IMR-90 (cell line): ENCODE measurements at regions not wholly inside any gene's neighbourhood (a gene's known extent, or its start where the extent isn't known, plus 50 kb on each side); places are given as distances from the start of the nearest gene placed in this dataset.

Experiments
- ATAC-seq: fragments of 200-7000 bp; cut with Tn5 transposase; 2 replicates; pipeline ENCODE4 v1.9.1; 2020; ENCODE audit warnings: low read depth, mild to moderate bottlenecking, moderate library complexity
- BruUV-seq: library from RNA; stranded (reverse); fragments of 400-500 nt; replicated peaks from 2 replicates; lab custom pipeline; 2021; lab: Mats Ljungman, UMichigan
- CTCF ChIA-PET: fragments of 300-600 bp; formaldehyde crosslinking; extraction: SDS; loops from one replicate; lab custom pipeline; 2021; ENCODE audit warnings: antibody characterized with exemption; lab: Yijun Ruan, JAX
- POLR2A ChIA-PET: fragments of 300-600 bp; sonication (Branson Sonifier 250); formaldehyde crosslinking; loops from one replicate; lab custom pipeline; 2022; ENCODE audit warnings: antibody characterized with exemption; ENCODE audit not compliant: unreplicated experiment; lab: Charles Lee
- DNase-seq: peaks from one replicate; pipeline ENCODE4 v3.0.0; 2013
- H2AFZ ChIP-seq: replicated peaks from 2 replicates; pipeline ENCODE3; 2013; ENCODE audit warnings: low read length, mild to moderate bottlenecking; ENCODE audit not compliant: poor library complexity
- H2AK5ac ChIP-seq: 2 replicates; pipeline ENCODE4 v1.6.1; 2013; ENCODE audit warnings: low read depth, low read length, inconsistent platforms
- H2AK9ac ChIP-seq: replicated peaks from 2 replicates; pipeline ENCODE3; 2013; ENCODE audit warnings: mild to moderate bottlenecking, low read depth, low read length, moderate library complexity; ENCODE audit not compliant: poor library complexity
- H2BK120ac ChIP-seq: 2 replicates; pipeline ENCODE4 v1.6.1; 2013; ENCODE audit warnings: low read depth, low read length, inconsistent platforms
- H2BK15ac ChIP-seq: 3 replicates; pipeline ENCODE4 v1.6.1; 2013; ENCODE audit warnings: low read depth, low read length, inconsistent platforms
- H2BK20ac ChIP-seq: 2 replicates; pipeline ENCODE4 v1.6.1; 2013; ENCODE audit warnings: low read depth, mild to moderate bottlenecking, inconsistent platforms, low read length, moderate library complexity
- H2BK5ac ChIP-seq: 2 replicates; pipeline ENCODE4 v1.6.1; 2013; ENCODE audit warnings: mild to moderate bottlenecking, low read depth, low read length, inconsistent platforms; ENCODE audit not compliant: poor library complexity, severe bottlenecking
- H3K14ac ChIP-seq: replicated peaks from 2 replicates; pipeline ENCODE4 v1.6.1; 2013; ENCODE audit warnings: low read depth, low read length, inconsistent platforms
- H3K18ac ChIP-seq: 2 replicates; pipeline ENCODE4 v1.6.1; 2013; ENCODE audit warnings: low read depth, low read length, control low read depth
- H3K23ac ChIP-seq: 2 replicates; pipeline ENCODE4 v1.6.1; 2013; ENCODE audit warnings: low read depth, low read length, inconsistent platforms
- H3K27ac ChIP-seq: 2 replicates; pipeline ENCODE4 v1.5.1; 2013; ENCODE audit warnings: mild to moderate bottlenecking, control low read depth, low read length; ENCODE audit not compliant: insufficient read depth
- H3K27me3 ChIP-seq: 2 replicates; pipeline ENCODE4 v1.6.1; 2013; ENCODE audit warnings: low read length; ENCODE audit not compliant: control insufficient read depth, insufficient read depth
- H3K36me3 ChIP-seq: 2 replicates; pipeline ENCODE4 v1.6.1; 2013; ENCODE audit warnings: low read length, mixed read lengths; ENCODE audit not compliant: control insufficient read depth, insufficient read depth
- H3K4ac ChIP-seq: 2 replicates; pipeline ENCODE4 v1.6.1; 2013; ENCODE audit warnings: low read depth, low read length, inconsistent platforms
- H3K4me1 ChIP-seq: 2 replicates; pipeline ENCODE4 v1.6.1; 2013; ENCODE audit warnings: low read length, mixed read lengths; ENCODE audit not compliant: control insufficient read depth, insufficient read depth
- H3K4me2 ChIP-seq: 2 replicates; pipeline ENCODE4 v1.6.1; 2013; ENCODE audit warnings: low read depth, mild to moderate bottlenecking, control low read depth, low read length, moderate library complexity
- H3K4me3 ChIP-seq: 2 replicates; pipeline ENCODE4 v1.5.1; 2013; ENCODE audit warnings: low read depth, mild to moderate bottlenecking, control low read depth, low read length, moderate library complexity; ENCODE audit not compliant: insufficient read depth
- H3K56ac ChIP-seq: 2 replicates; pipeline ENCODE4 v1.6.1; 2013; ENCODE audit warnings: low read length, inconsistent platforms; ENCODE audit not compliant: insufficient read depth; ENCODE audit errors: extremely low read depth
- H3K79me1 ChIP-seq, 2 experiments: 2 replicates each; pipeline ENCODE4 v1.6.1; 2013; ENCODE audit warnings: low read length in 2 of 2, inconsistent platforms in 1 of 2, low read depth in 1 of 2
- H3K9ac ChIP-seq: 2 replicates; pipeline ENCODE4 v1.6.1; 2013; ENCODE audit warnings: low read depth, low read length, control low read depth
- H3K9me1 ChIP-seq: 2 replicates; pipeline ENCODE4 v1.6.1; 2013; ENCODE audit warnings: low read length, inconsistent platforms; ENCODE audit not compliant: insufficient read depth
- H3K9me3 ChIP-seq: 2 replicates; pipeline ENCODE4 v1.6.1; 2013; ENCODE audit warnings: low read length; ENCODE audit not compliant: control insufficient read depth, insufficient read depth
- H4K20me1 ChIP-seq: 2 replicates; pipeline ENCODE4 v1.6.1; 2013; ENCODE audit warnings: low read length, inconsistent platforms; ENCODE audit not compliant: insufficient read depth
- H4K5ac ChIP-seq: 2 replicates; pipeline ENCODE4 v1.6.1; 2013; ENCODE audit warnings: mild to moderate bottlenecking, low read depth, low read length, control low read depth
- H4K8ac ChIP-seq, 2 experiments: 2 replicates each; pipeline ENCODE4 v1.6.1; 2013; ENCODE audit warnings: low read depth in 2 of 2, low read length in 2 of 2, control low read depth in 1 of 2, inconsistent platforms in 1 of 2
- H4K91ac ChIP-seq: 2 replicates; pipeline ENCODE4 v1.6.1; 2013; ENCODE audit warnings: low read depth, low read length, inconsistent platforms; ENCODE audit not compliant: insufficient read depth
- BHLHE40 ChIP-seq: fragments of 150-350 bp; IDR thresholded peaks from 2 replicates; pipeline ENCODE4 v1.6.1; 2016; ENCODE audit warnings: mild to moderate bottlenecking, low read depth, low read length
- FOS ChIP-seq: fragments of 150-350 bp; IDR thresholded peaks from 2 replicates; pipeline ENCODE4 v1.6.1; 2016; ENCODE audit warnings: low read depth, low read length
- RFX5 ChIP-seq: IDR thresholded peaks from 2 replicates; pipeline ENCODE4 v1.8.0; 2012; ENCODE audit warnings: low read depth, mild to moderate bottlenecking, low read length, moderate library complexity
- WGBS, 2 experiments: methylation state at CpG; one replicate each; pipeline versions ENCODE4 v1.1.5 to v1.1.7; 2013; ENCODE audit warnings: missing lambda C conversion rate in 2 of 2; ENCODE audit not compliant: insufficient read length in 1 of 2; ENCODE audit errors: extremely low coverage in 2 of 2; 5-methylcytosine and 5-hydroxymethylcytosine counted together
- dilution Hi-C: fragments of 300-500 bp; cut with HindIII; formaldehyde crosslinking; loops from one replicate; pipeline ENCODE4 v1.14.3; 2018; ENCODE audit warnings: low sequenced_read_pairs; ENCODE audit not compliant: unreplicated experiment
- in situ Hi-C: fragments of 300-500 bp; cut with MboI; formaldehyde crosslinking; loops from 3 replicates; pipeline ENCODE4 v1.14.3; 2019; ENCODE audit warnings: low sequenced_read_pairs, inconsistent platforms, mixed read lengths
- intact Hi-C: fragments of 100-400 bp; cut with micrococcal nuclease; formaldehyde crosslinking; loops from 2 replicates; pipeline ENCODE4 v1.10.0; 2022

- no peaks in the 10 kb centered on the region for H4K20me1 ChIP-seq
- H3K79me1 ChIP-seq: no peaks in the 10 kb centered on the region
- H4K5ac ChIP-seq: peak overlapping the region; percentile 85; the same call in 1 of the 2 replicates
- H3K4me3 ChIP-seq: no peak overlapping the region
- no peak overlapping the region for H2AFZ ChIP-seq
- peak overlapping the region; percentile 92 for H3K4ac ChIP-seq
- H2AK5ac ChIP-seq: peak overlapping the region; percentile 92
- peak overlapping the region; percentile 64 for H3K56ac ChIP-seq
- in situ Hi-C loops: no loop called here
- no peaks in the 10 kb centered on the region for H3K27me3 ChIP-seq
- no peaks in the 10 kb centered on the region for H3K9me3 ChIP-seq
- H3K14ac ChIP-seq: peak overlapping the region; percentile 77
- peaks cover 7% of the 10 kb centered on the region; the same call in 1 of the 2 replicates for H3K4me1 ChIP-seq
- H3K27ac ChIP-seq: peak overlapping the region; percentile 62
- peaks cover 5% of the 10 kb centered on the region; the same call in 1 of the 2 replicates for H3K9me1 ChIP-seq
- no peaks in the 10 kb centered on the region for H3K36me3 ChIP-seq
- WGBS, 2 experiments: no CpG with 5 or more reads among the region's 1 CpG
- H2BK15ac ChIP-seq: peak overlapping the region; percentile 88; the same call in 2 of the 3 replicates
- H3K4me2 ChIP-seq: peak overlapping the region; percentile 24; the same call in 1 of the 2 replicates
- peak overlapping the region; percentile 94 for H2BK120ac ChIP-seq
- intact Hi-C loops: loop anchor here (10.0 kb wide), 1 partner anchor 65 kb away; no protein-coding TSS in a partner anchor
- dilution Hi-C loops: no loop called here
- H2BK20ac ChIP-seq: peak overlapping the region; percentile 92
- H4K91ac ChIP-seq: peak overlapping the region; percentile 88
- peak overlapping the region; percentile 74 to 79; a peak in 3 of 4 replicates for H4K8ac ChIP-seq
- BruUV-seq: no TSS peak
- DNase-seq (peak; percentile 80), ATAC-seq (peak; percentile 83)
- no peak overlapping the region for H3K9ac ChIP-seq
- peak overlapping the region; percentile 84; the same call in 1 of the 2 replicates for H3K18ac ChIP-seq
- TF ChIP-seq BHLHE40: no peak
- no peak for TF ChIP-seq RFX5
- TF ChIP-seq FOS: 0 out of 2 replicates have a peak, but pooled peaks have one; percentile 4
- no peak overlapping the region for H2AK9ac ChIP-seq
- peak overlapping the region; percentile 88 for H3K23ac ChIP-seq
- POLR2A ChIA-PET: no interaction called here
- peak overlapping the region; percentile 87 for H2BK5ac ChIP-seq
- CTCF ChIA-PET: interaction anchor here (1.1 to 1.2 kb wide), 2 partner anchors 195 to 267 kb away, joined by 3 to 4 read pairs; no protein-coding TSS in a partner anchor
Measured at GRCh38 chr1:78339490-78339889, 151.3 kb upstream of the PTGFR start.
